ENCODE measurements at regions not wholly inside any gene's neighbourhood (a gene's known extent, or its start where the extent isn't known, plus 50 kb on each side); places are given as distances from the start of the nearest gene placed in this dataset.

DNA sequence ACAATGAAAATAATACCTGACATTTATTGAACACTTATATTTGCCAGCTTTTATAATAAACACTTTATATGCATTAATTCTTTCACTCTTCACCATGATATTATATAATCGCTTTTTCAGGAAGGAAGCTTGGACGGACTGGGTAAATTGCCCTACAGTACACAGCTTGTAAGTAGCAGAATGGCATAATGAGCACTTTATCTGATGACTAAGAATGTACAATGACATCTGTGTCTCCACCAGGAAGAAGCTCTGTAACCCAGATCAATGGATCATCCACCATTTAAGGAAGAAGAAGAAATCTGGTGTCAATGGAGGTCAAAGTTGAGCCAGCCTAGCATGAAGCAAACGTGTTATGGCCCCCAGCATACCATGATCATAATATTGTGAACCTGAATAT, 444.0 kb upstream of the SPHKAP start:
- H3K36me3 Mint-ChIP-seq (ENCODE audit: low read depth) = no peaks in the 10 kb centered on the region
- no peaks in the 10 kb centered on the region for H3K9me3 Mint-ChIP-seq
- no peak overlapping the region for H3K27ac Mint-ChIP-seq
- H3K4me3 Mint-ChIP-seq = no peak overlapping the region
- no peaks in the 10 kb centered on the region for H3K27me3 Mint-ChIP-seq
- intact Hi-C loops (cut with micrococcal nuclease) = no loop called here
- H3K4me1 Mint-ChIP-seq (ENCODE audit: low read depth) = no peaks in the 10 kb centered on the region

DNA sequence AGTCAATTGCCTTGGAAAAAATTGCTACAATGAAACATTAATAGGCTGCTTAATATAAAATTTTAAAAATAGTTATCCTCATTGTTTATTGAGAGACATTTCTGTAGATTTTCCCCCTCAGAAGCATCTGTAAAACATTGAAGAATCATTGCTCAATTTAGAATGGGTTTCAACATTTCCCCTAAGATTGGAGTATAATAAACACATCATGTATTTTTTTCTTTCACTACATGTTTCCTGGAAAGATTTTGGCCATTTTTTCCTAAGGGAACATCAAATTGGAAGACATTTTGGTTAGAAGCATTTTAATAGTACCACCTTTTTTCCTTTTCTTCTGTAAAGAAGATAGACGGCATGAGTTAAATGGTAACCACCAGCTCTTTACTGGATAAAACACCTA, 443.2 kb upstream of the SPHKAP start:
- no peaks in the 10 kb centered on the region for H3K4me1 Mint-ChIP-seq (ENCODE audit: low read depth)
- H3K27me3 Mint-ChIP-seq = no peaks in the 10 kb centered on the region
- no peaks in the 10 kb centered on the region for H3K9me3 Mint-ChIP-seq
- no peak overlapping the region for H3K4me3 Mint-ChIP-seq
- H3K36me3 Mint-ChIP-seq (ENCODE audit: low read depth) = no peaks in the 10 kb centered on the region
- intact Hi-C loops (cut with micrococcal nuclease) = no loop called here
- no peak overlapping the region for H3K27ac Mint-ChIP-seq

GRCh38 chr2:228615496-228615895, 434.0 kb upstream of the SPHKAP start:
- no peaks in the 10 kb centered on the region for H3K27me3 Mint-ChIP-seq
- no peak overlapping the region for H3K27ac Mint-ChIP-seq
- no peak overlapping the region for H3K4me3 Mint-ChIP-seq
- no peaks in the 10 kb centered on the region for H3K4me1 Mint-ChIP-seq (ENCODE audit: low read depth)
- intact Hi-C loops (cut with micrococcal nuclease) = no loop called here
- peaks cover 10% of the 10 kb centered on the region for H3K9me3 Mint-ChIP-seq
- H3K36me3 Mint-ChIP-seq (ENCODE audit: low read depth) = no peaks in the 10 kb centered on the region

DNA sequence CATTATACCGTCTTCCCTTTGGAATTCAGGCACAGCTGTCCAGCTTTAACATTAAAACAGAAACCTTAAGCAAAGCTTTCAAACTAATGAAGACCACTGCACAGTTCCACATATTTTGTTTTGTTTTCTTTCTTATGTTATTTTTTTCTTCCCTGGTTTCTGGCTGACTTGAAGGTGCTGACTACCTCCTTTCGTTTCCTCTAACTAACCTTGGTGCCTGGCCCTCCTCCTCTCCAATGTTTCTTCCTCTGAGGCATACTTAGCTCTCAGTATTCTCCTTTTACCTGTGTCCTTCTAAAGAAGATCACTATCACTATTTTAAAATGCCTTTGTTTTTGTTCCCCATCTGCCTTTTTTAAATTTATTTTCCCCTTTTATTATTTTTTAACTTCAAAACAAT, 433.3 kb upstream of the SPHKAP start:
- Mint-ChIP-seq H3K36me3 (ENCODE audit: low read depth) (no peaks in the 10 kb centered on the region), H3K27ac (no peak overlapping the region), H3K4me3 (no peak overlapping the region), H3K27me3 (no peaks in the 10 kb centered on the region), H3K9me3 (peaks cover 15% of the 10 kb centered on the region), H3K4me1 (ENCODE audit: low read depth) (no peaks in the 10 kb centered on the region)
- intact Hi-C loops (cut with micrococcal nuclease) = no loop called here

DNA sequence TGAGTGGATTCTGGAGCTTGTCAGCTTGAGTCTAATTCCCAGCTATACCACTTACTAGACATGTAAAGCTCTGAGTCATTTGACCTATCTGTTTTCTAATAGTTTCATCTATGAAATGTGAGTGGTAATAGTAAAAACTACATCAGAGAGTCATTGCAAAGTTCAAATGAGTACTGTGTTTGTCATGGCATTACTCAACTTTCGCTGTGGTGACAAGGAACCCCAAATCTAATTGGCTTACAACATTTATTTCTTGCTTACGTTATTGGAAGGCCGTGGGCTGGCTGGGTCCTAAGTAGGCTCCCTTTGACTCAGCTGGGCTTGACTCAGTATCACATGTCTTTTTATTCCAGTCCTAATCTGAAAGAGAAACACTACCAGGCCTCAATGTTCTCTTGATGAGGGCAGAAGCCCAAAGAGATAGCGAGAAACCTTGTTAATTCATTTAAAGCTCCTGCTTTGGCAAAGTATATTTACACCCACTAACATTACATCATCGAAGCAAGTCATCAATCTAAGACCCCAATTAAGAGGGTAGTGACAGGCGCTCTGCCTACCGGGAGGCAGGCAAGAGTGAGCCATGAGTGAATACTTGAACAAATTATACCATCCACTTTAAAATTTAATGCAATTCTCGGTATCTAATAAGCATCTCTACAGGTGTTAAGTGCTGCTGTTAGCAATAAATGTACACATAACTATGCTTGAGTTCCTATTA, 431.8 kb upstream of the SPHKAP start:
- Mint-ChIP-seq H3K27me3 (no peaks in the 10 kb centered on the region), H3K36me3 (ENCODE audit: low read depth) (no peaks in the 10 kb centered on the region), H3K4me3 (no peak overlapping the region), H3K27ac (no peak overlapping the region), H3K4me1 (ENCODE audit: low read depth) (no peaks in the 10 kb centered on the region), H3K9me3 (peaks cover 26% of the 10 kb centered on the region)
- intact Hi-C loops (cut with micrococcal nuclease) = no loop called here

GRCh38 chr2:228611171-228611570, 429.7 kb upstream of the SPHKAP start:
- H3K4me3 Mint-ChIP-seq = no peak overlapping the region
- H3K36me3 Mint-ChIP-seq (ENCODE audit: low read depth) = no peaks in the 10 kb centered on the region
- no peak overlapping the region for H3K27ac Mint-ChIP-seq
- intact Hi-C loops (cut with micrococcal nuclease) = no loop called here
- H3K4me1 Mint-ChIP-seq (ENCODE audit: low read depth) = no peaks in the 10 kb centered on the region
- peaks cover 20% of the 10 kb centered on the region for H3K9me3 Mint-ChIP-seq
- no peaks in the 10 kb centered on the region for H3K27me3 Mint-ChIP-seq

- Mint-ChIP-seq H3K4me1 (ENCODE audit: low read depth) (no peaks in the 10 kb centered on the region), H3K4me3 (no peak overlapping the region), H3K9me3 (peaks cover 18% of the 10 kb centered on the region), H3K27ac (no peak overlapping the region), H3K27me3 (no peaks in the 10 kb centered on the region), H3K36me3 (ENCODE audit: low read depth) (no peaks in the 10 kb centered on the region)
- intact Hi-C loops (cut with micrococcal nuclease) = no loop called here
These were observed 420.8 kb upstream of the SPHKAP start for GRCh38 chr2:228602288-228602687.

GRCh38 chr2:228600265-228600664, 418.8 kb upstream of the SPHKAP start:
- Mint-ChIP-seq H3K36me3 (ENCODE audit: low read depth) (no peaks in the 10 kb centered on the region), H3K27ac (no peak overlapping the region), H3K27me3 (no peaks in the 10 kb centered on the region), H3K4me3 (no peak overlapping the region), H3K4me1 (ENCODE audit: low read depth) (no peaks in the 10 kb centered on the region), H3K9me3 (peaks cover 21% of the 10 kb centered on the region)
- intact Hi-C loops (cut with micrococcal nuclease) = no loop called here

DNA sequence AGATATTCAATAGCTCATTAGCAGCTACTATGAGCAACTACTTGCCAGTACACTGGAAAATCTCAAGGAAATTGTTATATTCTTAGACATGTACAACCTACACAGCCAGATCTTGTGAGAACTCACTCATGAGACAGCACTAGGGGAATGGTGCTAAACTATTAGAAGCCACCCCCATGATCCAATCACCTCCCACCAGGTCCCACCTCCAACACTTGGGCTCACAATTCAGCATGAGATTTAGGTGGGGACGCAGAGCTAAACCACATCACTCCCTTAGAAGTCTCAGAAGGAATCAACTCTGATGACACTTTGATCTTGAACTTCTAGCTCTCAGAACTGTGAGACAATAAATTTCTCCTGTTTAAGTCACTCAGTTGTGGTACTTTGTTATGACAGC, 418.3 kb upstream of the SPHKAP start:
- intact Hi-C loops (cut with micrococcal nuclease) = no loop called here
- no peak overlapping the region for H3K4me3 Mint-ChIP-seq
- no peaks in the 10 kb centered on the region for H3K36me3 Mint-ChIP-seq (ENCODE audit: low read depth)
- H3K9me3 Mint-ChIP-seq = peaks cover 26% of the 10 kb centered on the region
- no peaks in the 10 kb centered on the region for H3K4me1 Mint-ChIP-seq (ENCODE audit: low read depth)
- H3K27ac Mint-ChIP-seq = no peak overlapping the region
- no peaks in the 10 kb centered on the region for H3K27me3 Mint-ChIP-seq

GRCh38 chr2:228599297-228599696, 417.8 kb upstream of the SPHKAP start:
- Mint-ChIP-seq H3K36me3 (ENCODE audit: low read depth) (no peaks in the 10 kb centered on the region), H3K27me3 (no peaks in the 10 kb centered on the region), H3K9me3 (peaks cover 27% of the 10 kb centered on the region), H3K4me3 (no peak overlapping the region), H3K4me1 (ENCODE audit: low read depth) (no peaks in the 10 kb centered on the region), H3K27ac (no peak overlapping the region)
- intact Hi-C loops (cut with micrococcal nuclease) = no loop called here

- intact Hi-C loops (cut with micrococcal nuclease) = no loop called here
- no peaks in the 10 kb centered on the region for H3K27me3 Mint-ChIP-seq
- H3K9me3 Mint-ChIP-seq = peaks cover 35% of the 10 kb centered on the region
- H3K27ac Mint-ChIP-seq = no peak overlapping the region
- H3K36me3 Mint-ChIP-seq (ENCODE audit: low read depth) = no peaks in the 10 kb centered on the region
- no peak overlapping the region for H3K4me3 Mint-ChIP-seq
- no peaks in the 10 kb centered on the region for H3K4me1 Mint-ChIP-seq (ENCODE audit: low read depth)
These were observed 415.5 kb upstream of the SPHKAP start for GRCh38 chr2:228597032-228597431.

- intact Hi-C loops (cut with micrococcal nuclease) = no loop called here
- H3K4me1 Mint-ChIP-seq (ENCODE audit: low read depth) = no peaks in the 10 kb centered on the region
- H3K27ac Mint-ChIP-seq = no peak overlapping the region
- H3K9me3 Mint-ChIP-seq = peaks cover 33% of the 10 kb centered on the region
- no peaks in the 10 kb centered on the region for H3K27me3 Mint-ChIP-seq
- H3K36me3 Mint-ChIP-seq (ENCODE audit: low read depth) = no peaks in the 10 kb centered on the region
- no peak overlapping the region for H3K4me3 Mint-ChIP-seq
These were observed 412.5 kb upstream of the SPHKAP start for GRCh38 chr2:228594012-228594411.

DNA sequence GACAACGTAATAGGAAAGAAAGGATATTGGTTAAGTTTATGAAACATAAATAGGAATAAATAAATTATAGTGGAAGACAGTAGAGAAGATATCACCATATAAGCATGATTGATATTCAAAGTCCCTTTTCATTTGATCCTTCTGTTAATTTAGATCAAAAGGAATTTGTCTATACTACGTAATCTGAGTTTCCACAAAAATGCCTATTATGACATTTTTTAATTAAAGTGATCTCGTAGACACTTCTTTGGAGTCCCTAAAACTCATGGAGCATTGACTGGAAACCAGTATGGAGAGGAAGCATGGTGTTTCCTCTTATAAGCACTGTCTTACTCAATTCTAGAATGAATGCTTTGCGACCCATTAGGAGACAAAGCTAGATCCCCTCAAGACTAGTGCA, 411.4 kb upstream of the SPHKAP start:
- Mint-ChIP-seq H3K27ac (no peak overlapping the region), H3K27me3 (no peaks in the 10 kb centered on the region)

DNA sequence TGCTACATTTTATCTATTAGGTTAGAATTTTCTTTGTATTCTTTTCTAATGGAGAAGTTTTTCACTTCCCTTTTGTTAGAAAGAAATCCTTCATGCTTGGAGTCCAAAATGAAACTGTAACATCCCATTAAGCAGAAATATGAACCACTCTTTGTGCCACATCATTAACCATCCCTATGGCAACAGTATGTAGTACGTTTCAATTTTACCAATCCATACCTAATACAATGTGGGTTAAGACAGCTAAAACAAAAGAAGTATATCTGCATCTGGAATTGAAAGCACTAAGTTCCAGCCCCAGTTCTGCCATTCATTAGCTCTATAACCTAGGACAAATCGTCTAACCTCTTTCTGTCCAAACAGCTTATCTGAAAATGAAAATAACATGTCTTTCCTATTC, 409.2 kb upstream of the SPHKAP start:
- Mint-ChIP-seq H3K27ac (no peak overlapping the region), H3K9me3 (peaks cover 48% of the 10 kb centered on the region), H3K4me3 (no peak overlapping the region), H3K36me3 (ENCODE audit: low read depth) (no peaks in the 10 kb centered on the region), H3K4me1 (ENCODE audit: low read depth) (no peaks in the 10 kb centered on the region), H3K27me3 (no peaks in the 10 kb centered on the region)
- intact Hi-C loops (cut with micrococcal nuclease) = no loop called here

More for the DNA sequence above, 411.4 kb upstream of the SPHKAP start:
- Mint-ChIP-seq H3K9me3 (peaks cover 42% of the 10 kb centered on the region), H3K4me1 (ENCODE audit: low read depth) (no peaks in the 10 kb centered on the region), H3K4me3 (no peak overlapping the region), H3K36me3 (ENCODE audit: low read depth) (no peaks in the 10 kb centered on the region)
- intact Hi-C loops (cut with micrococcal nuclease) = no loop called here

DNA sequence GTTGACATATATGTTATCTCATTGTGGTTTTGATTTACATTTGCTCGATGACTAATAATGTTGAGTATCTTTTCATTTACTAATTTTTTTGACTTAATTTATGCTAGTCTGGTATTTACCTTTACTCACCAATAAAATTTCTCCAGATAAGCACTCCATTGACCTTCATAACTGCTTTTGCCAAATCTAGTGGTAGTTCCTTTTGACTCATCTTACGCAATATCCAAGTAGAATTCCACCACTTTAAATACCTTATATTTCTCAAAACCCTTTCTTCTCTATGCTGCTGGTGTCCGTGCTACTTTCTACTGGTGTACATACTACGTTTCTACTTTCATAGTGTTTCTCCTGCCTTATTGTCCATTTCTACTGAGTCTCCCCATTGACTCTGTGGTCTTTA, 407.6 kb upstream of the SPHKAP start:
- Mint-ChIP-seq H3K9me3 (peaks cover 53% of the 10 kb centered on the region), H3K36me3 (ENCODE audit: low read depth) (no peaks in the 10 kb centered on the region), H3K4me1 (ENCODE audit: low read depth) (no peaks in the 10 kb centered on the region), H3K27me3 (no peaks in the 10 kb centered on the region), H3K27ac (no peak overlapping the region), H3K4me3 (no peak overlapping the region)
- intact Hi-C loops (cut with micrococcal nuclease) = no loop called here
